Kidney (tissue), 13 donors: ENCODE measurements at regions not wholly inside any gene's neighbourhood (a gene's known extent, or its start where the extent isn't known, plus 50 kb on each side); places are given as distances from the start of the nearest gene placed in this dataset.

Experiments
- DNase-seq, 5 donors: peaks; one replicate each; pipeline ENCODE4 v3.0.0-alpha.2; 2013 to 2020
- FAIRE-seq: peaks from 2 replicates; lab custom pipeline; 2012; peaks lifted over from hg19 to GRCh38; lab: Jason Lieb, UNC
- H3K27ac ChIP-seq, 2 donors: one replicate each; pipeline ENCODE4 v1.7.0; 2013; ENCODE audit warnings: low read depth in 2 of 2, low read length in 2 of 2, inconsistent platforms in 1 of 2
- H3K27me3 ChIP-seq: one replicate; pipeline ENCODE4 v1.7.1; 2013; ENCODE audit warnings: low read length, inconsistent platforms; ENCODE audit not compliant: control insufficient read depth, insufficient read depth
- H3K36me3 ChIP-seq, 3 donors: one replicate each; pipeline versions ENCODE4 v1.7.0 to v1.7.1; 2013; ENCODE audit warnings: low read length in 3 of 3, control low read depth in 1 of 3, inconsistent platforms in 1 of 3; ENCODE audit not compliant: insufficient read depth in 3 of 3, control insufficient read depth in 2 of 3
- H3K4me1 ChIP-seq, 3 donors: one replicate each; pipeline versions ENCODE4 v1.7.0 to v1.7.1; 2013; ENCODE audit warnings: low read length in 3 of 3, inconsistent platforms in 1 of 3, low read depth in 1 of 3; ENCODE audit not compliant: control insufficient read depth in 2 of 3, insufficient read depth in 2 of 3
- H3K4me3 ChIP-seq, 3 donors: one replicate each; pipeline versions ENCODE4 v1.7.0 to v1.8.1; 2013; ENCODE audit warnings: low read length in 3 of 3, control low read depth in 1 of 3, inconsistent platforms in 1 of 3
- H3K9ac ChIP-seq, 3 donors: one replicate each; pipeline versions ENCODE4 v1.7.0 to v1.7.1; 2013; ENCODE audit warnings: low read length in 3 of 3, control low read depth in 1 of 3, inconsistent platforms in 1 of 3
- H3K9me3 ChIP-seq, 3 donors: one replicate each; pipeline versions ENCODE4 v1.7.0 to v1.7.1; 2013; ENCODE audit warnings: low read length in 3 of 3, control low read depth in 1 of 3, inconsistent platforms in 1 of 3; ENCODE audit not compliant: control insufficient read depth in 2 of 3, insufficient read depth in 1 of 3
- intact Hi-C: fragments of 100-400 bp; cut with DNase I; formaldehyde crosslinking; loops from one replicate; pipeline ENCODE4 v1.11.1; 2022
- TF ChIP-seq, protein P1 (sequence below): IDR thresholded peaks from 3 replicates; pipeline ENCODE4 v1.5.1; 2012; ENCODE audit warnings: mild to moderate bottlenecking, moderate library complexity, borderline replicate concordance; ENCODE audit not compliant: insufficient read depth; ENCODE audit errors: extremely low read depth
- donor health status: control.
- donor health status: control.
- donor health status: control.
- donor health status: control.
- donor health status: control.
- donor health status: DM: yes; HTN: yes; CAD: no.
- donor health status: Normal renal cell carcinoma (clear cell type).

DNA sequence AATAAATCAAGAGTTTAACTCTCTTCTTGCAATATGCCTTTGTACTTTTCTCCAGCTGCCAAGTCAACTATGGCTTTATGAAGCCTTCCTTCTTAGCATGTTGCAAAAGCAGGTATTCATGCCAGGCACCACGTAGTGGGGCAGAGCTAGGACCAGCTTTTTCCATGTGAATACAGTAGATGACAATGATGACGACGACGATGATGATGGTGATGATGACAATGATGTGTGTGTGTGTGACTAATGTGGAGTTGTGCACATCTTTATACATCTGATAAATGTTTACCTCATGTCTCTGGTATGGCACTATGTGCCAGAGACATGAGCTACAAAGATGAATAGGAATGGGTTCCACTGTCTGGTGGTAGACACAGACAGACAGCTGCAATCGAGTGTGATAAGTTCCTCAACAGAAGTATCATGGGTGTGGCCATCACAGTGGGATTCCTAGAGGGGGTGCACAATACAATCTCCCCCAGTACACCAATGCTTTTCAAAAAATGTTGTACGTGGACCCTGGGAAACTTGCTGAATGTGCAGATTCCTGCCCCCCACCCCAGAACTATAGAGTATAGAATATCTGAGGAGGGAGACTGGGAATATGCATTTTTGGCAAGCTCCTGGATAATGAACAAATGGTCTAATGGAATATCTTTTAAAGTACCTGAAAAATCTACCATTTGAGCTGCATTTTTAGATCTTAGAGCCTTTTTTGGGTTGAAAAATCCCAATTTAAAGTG lies 183.4 kb downstream of the ABCC12 start:
- no peak for FAIRE-seq
- TF ChIP-seq, protein P1, sequence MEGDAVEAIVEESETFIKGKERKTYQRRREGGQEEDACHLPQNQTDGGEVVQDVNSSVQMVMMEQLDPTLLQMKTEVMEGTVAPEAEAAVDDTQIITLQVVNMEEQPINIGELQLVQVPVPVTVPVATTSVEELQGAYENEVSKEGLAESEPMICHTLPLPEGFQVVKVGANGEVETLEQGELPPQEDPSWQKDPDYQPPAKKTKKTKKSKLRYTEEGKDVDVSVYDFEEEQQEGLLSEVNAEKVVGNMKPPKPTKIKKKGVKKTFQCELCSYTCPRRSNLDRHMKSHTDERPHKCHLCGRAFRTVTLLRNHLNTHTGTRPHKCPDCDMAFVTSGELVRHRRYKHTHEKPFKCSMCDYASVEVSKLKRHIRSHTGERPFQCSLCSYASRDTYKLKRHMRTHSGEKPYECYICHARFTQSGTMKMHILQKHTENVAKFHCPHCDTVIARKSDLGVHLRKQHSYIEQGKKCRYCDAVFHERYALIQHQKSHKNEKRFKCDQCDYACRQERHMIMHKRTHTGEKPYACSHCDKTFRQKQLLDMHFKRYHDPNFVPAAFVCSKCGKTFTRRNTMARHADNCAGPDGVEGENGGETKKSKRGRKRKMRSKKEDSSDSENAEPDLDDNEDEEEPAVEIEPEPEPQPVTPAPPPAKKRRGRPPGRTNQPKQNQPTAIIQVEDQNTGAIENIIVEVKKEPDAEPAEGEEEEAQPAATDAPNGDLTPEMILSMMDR, result no peak
- Histone ChIP-seq H3K27ac (no peak overlapping the region), H3K4me3 (no peak overlapping the region), H3K36me3 (no peaks in the 10 kb centered on the region), H3K27me3 (no peaks in the 10 kb centered on the region), H3K4me1 (no peaks in the 10 kb centered on the region), H3K9me3 (no peaks in the 10 kb centered on the region), H3K9ac (no peak overlapping the region)
- intact Hi-C loops, result no loop called here
- DNase-seq, result no peak

DNA sequence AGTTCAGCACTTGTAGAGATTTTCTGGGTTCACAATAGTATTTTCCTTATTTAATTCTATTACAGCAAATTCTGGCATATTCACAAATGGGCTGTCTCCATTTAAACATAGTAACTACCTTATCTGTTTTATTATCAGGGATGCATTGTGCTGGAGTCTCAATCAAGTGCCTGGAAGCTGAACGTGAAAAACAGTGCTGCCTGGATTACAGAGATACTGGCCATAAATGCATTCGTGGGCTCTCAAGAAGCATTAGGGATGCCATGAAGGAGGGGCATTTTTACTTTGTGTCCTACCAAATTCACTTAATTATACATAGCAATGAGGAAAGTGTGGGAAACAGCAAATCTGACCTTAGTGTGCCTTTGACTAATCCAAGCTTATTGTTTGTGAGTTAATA lies 184.6 kb downstream of the ABCC12 start:
- Histone ChIP-seq H3K4me1 (no peaks in the 10 kb centered on the region), H3K9ac (no peak overlapping the region), H3K27me3 (no peaks in the 10 kb centered on the region), H3K36me3 (no peaks in the 10 kb centered on the region), H3K27ac (no peak overlapping the region), H3K9me3 (no peaks in the 10 kb centered on the region), H3K4me3 (no peak overlapping the region)
- TF ChIP-seq, protein P1, result no peak
- no peak for DNase-seq
- intact Hi-C loops, result no loop called here
- no peak for FAIRE-seq

DNA sequence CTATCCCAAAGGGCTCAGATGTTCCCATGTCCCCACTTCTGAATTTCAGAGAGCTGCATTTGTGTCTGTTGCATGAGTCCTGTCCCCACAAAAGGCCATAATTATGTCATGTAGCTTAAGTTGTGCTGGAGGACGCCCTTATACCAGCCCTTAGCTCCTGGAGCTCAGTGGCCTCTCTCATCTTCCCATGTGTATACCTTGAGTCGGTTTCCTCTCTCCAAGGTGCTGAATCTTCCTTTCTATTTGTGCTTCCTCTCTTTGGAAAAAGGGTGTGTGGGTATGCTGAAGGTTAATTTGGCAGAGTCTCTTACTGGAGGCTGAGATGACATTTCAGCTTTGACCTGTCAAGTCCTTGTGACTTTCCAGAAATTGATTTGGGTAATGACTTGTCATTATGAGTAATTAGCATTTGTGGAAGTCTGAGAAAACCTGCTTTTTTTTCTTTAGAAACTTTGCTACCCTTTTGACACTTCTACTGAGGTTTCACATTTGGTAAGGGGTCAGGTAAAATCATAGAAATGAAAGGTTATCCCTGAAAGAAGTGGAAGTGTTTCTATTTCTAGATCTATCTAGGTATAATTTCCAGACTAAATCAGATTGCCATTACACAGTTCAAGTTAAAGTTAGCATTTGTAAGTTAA lies 185.4 kb downstream of the ABCC12 start:
- Histone ChIP-seq H3K9ac (no peak overlapping the region), H3K4me3 (no peak overlapping the region), H3K27ac (no peak overlapping the region), H3K4me1 (no peaks in the 10 kb centered on the region), H3K36me3 (no peaks in the 10 kb centered on the region), H3K27me3 (no peaks in the 10 kb centered on the region), H3K9me3 (no peaks in the 10 kb centered on the region)
- intact Hi-C loops, result no loop called here
- no peak for FAIRE-seq
- TF ChIP-seq, protein P1, result no peak
- peak in 3 of 5 donors; percentile 31 to 90 (median 90) for DNase-seq
